SK-N-SH (cell line): ENCODE measurements at regions not wholly inside any gene's neighbourhood (a gene's known extent, or its start where the extent isn't known, plus 50 kb on each side); places are given as distances from the start of the nearest gene placed in this dataset.

Source experiments
- GATA2 ChIP-seq: sonication (generic); formaldehyde crosslinking; IDR thresholded peaks from 2 replicates; pipeline ENCODE4 v1.5.0; 2020; ENCODE audit warnings: mild to moderate bottlenecking, missing genetic modification reagents
- SIN3A ChIP-seq: IDR thresholded peaks from 2 replicates; pipeline ENCODE4 v1.6.1; 2012; ENCODE audit warnings: low read depth, mild to moderate bottlenecking, low read length, moderate library complexity, borderline replicate concordance
- TAF1 ChIP-seq: IDR thresholded peaks from 2 replicates; pipeline ENCODE4 v1.6.1; 2012; ENCODE audit warnings: low read depth, mild to moderate bottlenecking, low read length, moderate library complexity, borderline replicate concordance
- TF ChIP-seq, protein P1 (sequence below): fragments of 150-350 bp; IDR thresholded peaks from 2 replicates; pipeline ENCODE4 v1.6.1; 2016; ENCODE audit warnings: mild to moderate bottlenecking, low read depth, low read length
- TF ChIP-seq, protein P2 (sequence below): fragments of 200-600 bp; sonication (generic); IDR thresholded peaks from 2 replicates; pipeline ENCODE4 v1.6.1; 2017; ENCODE audit warnings: antibody characterized with exemption, mild to moderate bottlenecking, moderate library complexity

DNA sequence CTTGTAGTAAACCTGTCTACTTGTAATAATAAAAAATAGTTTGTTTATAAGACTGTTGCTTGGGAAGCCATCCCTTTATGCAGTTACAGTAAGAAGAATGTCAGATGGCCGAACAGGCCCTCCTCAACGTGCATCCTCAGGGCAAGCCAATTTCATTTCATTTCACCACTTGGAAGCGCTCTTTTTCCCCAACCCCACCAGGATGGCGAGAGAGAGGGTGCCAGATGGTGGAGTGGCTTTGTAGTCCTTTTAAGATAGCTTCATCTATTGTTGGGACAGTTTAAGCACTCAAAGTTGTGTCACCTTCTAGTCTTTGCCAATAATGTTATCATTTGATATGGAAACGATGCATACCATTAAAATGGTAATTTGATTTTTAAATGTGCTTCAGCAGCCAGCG lies 356.3 kb upstream of the CAMK1G start:
- TF ChIP-seq, protein P1, sequence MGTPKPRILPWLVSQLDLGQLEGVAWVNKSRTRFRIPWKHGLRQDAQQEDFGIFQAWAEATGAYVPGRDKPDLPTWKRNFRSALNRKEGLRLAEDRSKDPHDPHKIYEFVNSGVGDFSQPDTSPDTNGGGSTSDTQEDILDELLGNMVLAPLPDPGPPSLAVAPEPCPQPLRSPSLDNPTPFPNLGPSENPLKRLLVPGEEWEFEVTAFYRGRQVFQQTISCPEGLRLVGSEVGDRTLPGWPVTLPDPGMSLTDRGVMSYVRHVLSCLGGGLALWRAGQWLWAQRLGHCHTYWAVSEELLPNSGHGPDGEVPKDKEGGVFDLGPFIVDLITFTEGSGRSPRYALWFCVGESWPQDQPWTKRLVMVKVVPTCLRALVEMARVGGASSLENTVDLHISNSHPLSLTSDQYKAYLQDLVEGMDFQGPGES, result no peak
- no peak for TF ChIP-seq SIN3A
- TF ChIP-seq GATA2, result no peak
- TF ChIP-seq, protein P2, sequence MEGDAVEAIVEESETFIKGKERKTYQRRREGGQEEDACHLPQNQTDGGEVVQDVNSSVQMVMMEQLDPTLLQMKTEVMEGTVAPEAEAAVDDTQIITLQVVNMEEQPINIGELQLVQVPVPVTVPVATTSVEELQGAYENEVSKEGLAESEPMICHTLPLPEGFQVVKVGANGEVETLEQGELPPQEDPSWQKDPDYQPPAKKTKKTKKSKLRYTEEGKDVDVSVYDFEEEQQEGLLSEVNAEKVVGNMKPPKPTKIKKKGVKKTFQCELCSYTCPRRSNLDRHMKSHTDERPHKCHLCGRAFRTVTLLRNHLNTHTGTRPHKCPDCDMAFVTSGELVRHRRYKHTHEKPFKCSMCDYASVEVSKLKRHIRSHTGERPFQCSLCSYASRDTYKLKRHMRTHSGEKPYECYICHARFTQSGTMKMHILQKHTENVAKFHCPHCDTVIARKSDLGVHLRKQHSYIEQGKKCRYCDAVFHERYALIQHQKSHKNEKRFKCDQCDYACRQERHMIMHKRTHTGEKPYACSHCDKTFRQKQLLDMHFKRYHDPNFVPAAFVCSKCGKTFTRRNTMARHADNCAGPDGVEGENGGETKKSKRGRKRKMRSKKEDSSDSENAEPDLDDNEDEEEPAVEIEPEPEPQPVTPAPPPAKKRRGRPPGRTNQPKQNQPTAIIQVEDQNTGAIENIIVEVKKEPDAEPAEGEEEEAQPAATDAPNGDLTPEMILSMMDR, result no peak
- TF ChIP-seq TAF1, result no peak
